Thoracic aorta (tissue), 2 donors: ENCODE measurements at regions not wholly inside any gene's neighbourhood (a gene's known extent, or its start where the extent isn't known, plus 50 kb on each side); places are given as distances from the start of the nearest gene placed in this dataset.

ENCODE experiments used
- ATAC-seq: fragments of 150-250 bp; one replicate; pipeline ENCODE4 v1.8.0; 2017; ENCODE audit warnings: low read depth; ENCODE audit not compliant: insufficient number of reproducible peaks, low FRiP score
- DNase-seq: peaks from one replicate; pipeline ENCODE4 v3.0.0-alpha.2; 2020; ENCODE audit warnings: low spot score
- H3K27ac ChIP-seq, 2 donors: fragments of 200-600 bp; sonication (generic); 1 replicate in 1 of 2; 2 replicates in 1 of 2; pipeline ENCODE4 v1.5.1; 2016; ENCODE audit warnings: mild to moderate bottlenecking in 2 of 2, moderate library complexity in 2 of 2
- H3K27me3 ChIP-seq: fragments of 200-600 bp; sonication (generic); replicated peaks from 2 replicates; pipeline ENCODE4 v1.6.0; 2016; ENCODE audit warnings: mild to moderate bottlenecking; ENCODE audit not compliant: insufficient read depth
- H3K36me3 ChIP-seq: fragments of 200-600 bp; sonication (generic); one replicate; pipeline ENCODE4 v1.5.1; 2016
- H3K4me1 ChIP-seq, 2 donors: fragments of 200-600 bp; sonication (generic); 1 replicate in 1 of 2; 2 replicates in 1 of 2; pipeline versions ENCODE4 v1.5.1 to v1.6.0; 2016; ENCODE audit warnings: low read depth in 2 of 2, mild to moderate bottlenecking in 1 of 2; ENCODE audit not compliant: control insufficient read depth in 1 of 2
- H3K4me3 ChIP-seq: fragments of 200-600 bp; sonication (generic); 2 replicates; pipeline ENCODE4 v1.5.1; 2016; ENCODE audit warnings: mild to moderate bottlenecking
- H3K9me3 ChIP-seq: fragments of 200-600 bp; sonication (generic); 2 replicates; pipeline ENCODE4 v1.5.1; 2016
- TF ChIP-seq, protein P1 (sequence below): fragments of 200-600 bp; sonication (generic); IDR thresholded peaks from one replicate; pipeline ENCODE4 v1.5.1; 2019; ENCODE audit warnings: antibody characterized with exemption

DNA sequence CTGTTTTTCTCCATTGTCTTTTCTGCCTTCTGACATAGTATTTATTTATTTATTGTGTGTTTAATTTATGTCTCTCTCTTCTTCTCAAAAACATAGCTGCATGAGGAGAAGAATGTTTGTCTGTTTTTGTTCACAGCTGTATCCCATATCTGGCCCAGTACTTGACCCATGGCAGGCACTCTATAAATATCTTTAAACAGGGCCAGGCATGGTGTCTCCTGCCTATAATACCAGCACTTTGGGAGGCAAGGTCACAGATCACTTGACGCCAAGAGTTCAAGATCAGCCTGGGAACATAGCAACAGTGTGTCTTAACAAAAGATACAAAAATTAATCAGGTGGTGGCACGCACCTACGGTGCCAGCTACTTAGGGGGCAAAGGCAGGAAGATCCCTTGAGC is 361.3 kb upstream of the KLHL29 start:
- Histone ChIP-seq H3K27me3 (no peaks in the 10 kb centered on the region), H3K27ac (no peak overlapping the region), H3K36me3 (no peaks in the 10 kb centered on the region), H3K4me3 (no peak overlapping the region), H3K9me3 (no peaks in the 10 kb centered on the region), H3K4me1 (no peaks in the 10 kb centered on the region)
- DNase-seq (no peak), ATAC-seq (no peak)
- TF ChIP-seq, protein P1, sequence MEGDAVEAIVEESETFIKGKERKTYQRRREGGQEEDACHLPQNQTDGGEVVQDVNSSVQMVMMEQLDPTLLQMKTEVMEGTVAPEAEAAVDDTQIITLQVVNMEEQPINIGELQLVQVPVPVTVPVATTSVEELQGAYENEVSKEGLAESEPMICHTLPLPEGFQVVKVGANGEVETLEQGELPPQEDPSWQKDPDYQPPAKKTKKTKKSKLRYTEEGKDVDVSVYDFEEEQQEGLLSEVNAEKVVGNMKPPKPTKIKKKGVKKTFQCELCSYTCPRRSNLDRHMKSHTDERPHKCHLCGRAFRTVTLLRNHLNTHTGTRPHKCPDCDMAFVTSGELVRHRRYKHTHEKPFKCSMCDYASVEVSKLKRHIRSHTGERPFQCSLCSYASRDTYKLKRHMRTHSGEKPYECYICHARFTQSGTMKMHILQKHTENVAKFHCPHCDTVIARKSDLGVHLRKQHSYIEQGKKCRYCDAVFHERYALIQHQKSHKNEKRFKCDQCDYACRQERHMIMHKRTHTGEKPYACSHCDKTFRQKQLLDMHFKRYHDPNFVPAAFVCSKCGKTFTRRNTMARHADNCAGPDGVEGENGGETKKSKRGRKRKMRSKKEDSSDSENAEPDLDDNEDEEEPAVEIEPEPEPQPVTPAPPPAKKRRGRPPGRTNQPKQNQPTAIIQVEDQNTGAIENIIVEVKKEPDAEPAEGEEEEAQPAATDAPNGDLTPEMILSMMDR: no peak

DNA sequence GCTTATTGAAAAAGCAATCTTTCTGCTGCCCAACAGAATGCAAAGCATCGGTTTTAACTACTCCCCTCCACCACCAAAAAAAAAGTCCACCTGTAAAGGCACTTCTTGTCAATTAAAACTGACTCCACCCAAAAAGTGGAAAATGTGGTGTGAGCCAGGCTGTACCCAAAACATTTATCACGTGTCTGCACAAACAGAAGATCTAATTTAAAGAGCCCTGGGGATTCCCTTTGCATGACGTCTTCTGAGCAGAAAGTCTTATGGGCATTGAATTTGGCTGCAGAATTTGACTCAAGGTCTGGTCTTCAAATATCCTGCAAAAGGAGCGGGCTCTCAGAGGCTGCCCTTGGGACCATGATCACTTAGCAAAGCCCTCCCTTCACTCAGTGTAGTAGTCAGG is 358.3 kb upstream of the KLHL29 start:
- DNase-seq (no peak), ATAC-seq (no peak)
- TF ChIP-seq, protein P1: no peak
- Histone ChIP-seq H3K4me1 (no peaks in the 10 kb centered on the region), H3K27me3 (no peaks in the 10 kb centered on the region), H3K4me3 (no peak overlapping the region), H3K27ac (no peak overlapping the region), H3K36me3 (no peaks in the 10 kb centered on the region), H3K9me3 (no peaks in the 10 kb centered on the region)

DNA sequence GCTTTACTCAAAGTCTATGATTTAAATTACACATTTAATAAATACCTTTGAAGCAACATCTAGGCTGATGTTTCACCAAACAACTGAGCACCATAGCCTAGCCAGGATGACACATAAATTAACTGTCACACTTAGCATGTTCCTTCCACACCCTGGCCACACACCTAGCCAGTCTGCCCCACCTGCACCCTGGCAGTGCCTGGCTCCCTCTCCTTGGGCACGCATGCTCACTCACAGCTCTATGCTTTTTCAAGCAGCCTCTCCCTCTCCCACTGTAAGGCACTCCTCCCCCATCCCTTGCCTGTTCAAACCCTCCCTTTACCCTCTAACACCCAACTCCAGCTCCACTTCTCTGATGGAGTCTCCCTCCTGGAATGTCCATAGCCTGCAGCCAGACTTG is 357.6 kb upstream of the KLHL29 start:
- TF ChIP-seq, protein P1: no peak
- H3K4me3 ChIP-seq: no peak overlapping the region
- no peak overlapping the region for H3K27ac ChIP-seq
- H3K36me3 ChIP-seq: no peaks in the 10 kb centered on the region
- no peaks in the 10 kb centered on the region for H3K4me1 ChIP-seq
- H3K27me3 ChIP-seq: no peaks in the 10 kb centered on the region
- no peak for DNase-seq
- no peak for ATAC-seq
- H3K9me3 ChIP-seq: no peaks in the 10 kb centered on the region

DNA sequence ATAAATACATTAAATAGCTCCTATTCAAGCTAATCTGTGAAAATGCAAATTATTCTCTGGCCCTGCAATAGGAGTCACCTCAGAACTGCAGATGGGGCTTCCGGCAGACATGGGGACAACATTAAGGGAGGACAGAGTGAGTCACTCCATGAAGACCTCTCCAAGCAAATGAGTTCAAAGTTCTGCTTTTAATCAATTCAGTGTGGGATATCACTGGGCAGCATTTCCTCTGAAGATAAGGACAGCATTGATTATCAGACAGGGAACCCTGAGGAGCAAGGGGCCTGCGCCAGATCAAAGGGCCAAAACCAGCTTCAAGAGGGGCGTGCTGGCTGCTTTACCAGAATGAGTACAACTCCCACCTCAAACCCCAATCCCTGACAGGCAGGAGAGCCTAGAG is 356.9 kb upstream of the KLHL29 start:
- H3K27ac ChIP-seq: no peak overlapping the region
- no peak for ATAC-seq
- DNase-seq: no peak

DNA sequence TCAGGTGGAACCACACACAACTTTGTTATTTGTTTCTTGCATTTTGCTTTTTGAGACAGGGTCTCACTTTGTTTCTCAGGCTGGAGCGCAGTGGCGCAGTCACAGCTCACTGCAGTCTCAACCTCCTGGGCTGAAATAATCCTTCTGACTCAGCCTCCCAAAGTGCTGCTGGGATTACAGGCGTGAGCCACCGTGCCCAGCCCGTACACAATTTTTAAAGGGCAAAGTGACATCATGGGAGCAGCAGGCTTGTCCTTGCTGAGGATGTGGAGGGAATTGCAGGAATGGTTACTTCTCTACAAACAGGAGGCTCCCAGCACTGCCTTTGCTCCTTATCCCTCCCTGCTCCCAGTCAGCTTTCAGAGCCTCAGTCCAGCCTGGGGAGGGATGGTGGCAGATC is 355.9 kb upstream of the KLHL29 start:
- H3K36me3 ChIP-seq: no peaks in the 10 kb centered on the region
- no peaks in the 10 kb centered on the region for H3K9me3 ChIP-seq
- no peak overlapping the region for H3K27ac ChIP-seq
- no peaks in the 10 kb centered on the region for H3K27me3 ChIP-seq
- TF ChIP-seq, protein P1: no peak
- no peak for DNase-seq
- no peaks in the 10 kb centered on the region for H3K4me1 ChIP-seq
- ATAC-seq: no peak
- no peak overlapping the region for H3K4me3 ChIP-seq

More for the DNA sequence above, 356.9 kb upstream of the KLHL29 start:
- Histone ChIP-seq H3K4me1 (no peaks in the 10 kb centered on the region), H3K27me3 (no peaks in the 10 kb centered on the region), H3K4me3 (no peak overlapping the region), H3K36me3 (no peaks in the 10 kb centered on the region), H3K9me3 (no peaks in the 10 kb centered on the region)
- TF ChIP-seq, protein P1: no peak
